CD4-positive, alpha-beta T cell treated with Interleukin-21 for 1 hour (primary cell): ENCODE measurements at regions not wholly inside any gene's neighbourhood (a gene's known extent, or its start where the extent isn't known, plus 50 kb on each side); places are given as distances from the start of the nearest gene placed in this dataset.

Experiments
- DNase-seq: peaks from one replicate; pipeline ENCODE4 v3.0.0-alpha.2; 2020

GRCh38 chr14:85239791-85240190 is 290.2 kb upstream of the FLRT2 start:
- no peak for DNase-seq

GRCh38 chr14:85241022-85241855 is 288.7 kb upstream of the FLRT2 start:
- no peak for DNase-seq

GRCh38 chr14:85242666-85243065 is 287.3 kb upstream of the FLRT2 start:
- DNase-seq: no peak

GRCh38 chr14:85243321-85243720 is 286.6 kb upstream of the FLRT2 start:
- DNase-seq: no peak

- no peak for DNase-seq
Observed at GRCh38 chr14:85247071-85247470, 282.9 kb upstream of the FLRT2 start.

GRCh38 chr14:85248881-85249635 is 280.9 kb upstream of the FLRT2 start:
- no peak for DNase-seq

- DNase-seq: no peak
Observed at GRCh38 chr14:85250414-85251189, 279.3 kb upstream of the FLRT2 start.

- DNase-seq: no peak
Observed at GRCh38 chr14:85252011-85252410, 277.9 kb upstream of the FLRT2 start.

- no peak for DNase-seq
Observed at GRCh38 chr14:85254711-85255110, 275.2 kb upstream of the FLRT2 start.

GRCh38 chr14:85257287-85257686 is 272.7 kb upstream of the FLRT2 start:
- no peak for DNase-seq

- no peak for DNase-seq
Observed at GRCh38 chr14:85263916-85264675, 265.8 kb upstream of the FLRT2 start.

- no peak for DNase-seq
Observed at GRCh38 chr14:85273099-85273677, 256.8 kb upstream of the FLRT2 start.

- DNase-seq: no peak
Observed at GRCh38 chr14:85273952-85274351, 256.0 kb upstream of the FLRT2 start.

GRCh38 chr14:85276161-85276978 is 253.6 kb upstream of the FLRT2 start:
- no peak for DNase-seq

GRCh38 chr14:85276979-85277228 is 253.0 kb upstream of the FLRT2 start:
- no peak for DNase-seq

GRCh38 chr14:85279407-85279806 is 250.5 kb upstream of the FLRT2 start:
- DNase-seq: no peak

- DNase-seq: no peak
Observed at GRCh38 chr14:85280074-85280473, 249.9 kb upstream of the FLRT2 start.

GRCh38 chr14:85281921-85282320 is 248.0 kb upstream of the FLRT2 start:
- no peak for DNase-seq

GRCh38 chr14:85288041-85288440 is 241.9 kb upstream of the FLRT2 start:
- DNase-seq: no peak

- DNase-seq: no peak
Observed at GRCh38 chr14:85291731-85292130, 238.2 kb upstream of the FLRT2 start.

GRCh38 chr14:85293612-85294234 is 236.2 kb upstream of the FLRT2 start:
- DNase-seq: no peak
